NCI-H2081 treated with DMSO at 0.1 percent for 48 hours (cell line): ENCODE measurements at regions not wholly inside any gene's neighbourhood (a gene's known extent, or its start where the extent isn't known, plus 50 kb on each side); places are given as distances from the start of the nearest gene placed in this dataset.
"Not testable (repeated sequence)": the region's sequence is repeated elsewhere in the genome, so short reads cannot be mapped to it uniquely, and the experiment has no call there.

Experiments
- DNase-seq: peaks from one replicate; lab custom pipeline; 2025; lab: John Stamatoyannopoulos, UW

DNA sequence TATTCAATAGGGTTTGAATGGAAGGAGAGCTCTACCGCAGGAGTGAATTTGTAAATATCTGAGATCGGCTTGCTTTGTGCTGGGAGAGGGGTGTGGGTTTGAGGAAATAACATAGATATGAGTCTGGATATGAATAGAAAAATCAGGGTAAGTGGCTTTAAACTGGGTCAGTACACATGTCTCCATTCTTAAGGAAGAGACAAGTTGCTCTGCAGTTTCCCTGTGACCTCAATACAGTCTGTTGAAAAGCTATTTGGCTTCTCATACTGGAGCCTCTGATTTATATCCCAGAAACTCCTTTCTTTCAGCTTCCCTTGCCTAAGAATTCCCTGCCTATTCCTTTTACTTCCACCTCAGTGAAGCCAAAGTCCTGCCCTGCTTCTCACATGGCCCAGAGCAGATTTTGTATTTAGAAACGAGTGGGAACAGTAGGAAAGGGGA, 153.5 kb upstream of the ATF7IP start:
- DNase-seq = no peak

GRCh38 chr12:14213542-14213941, 151.9 kb upstream of the ATF7IP start:
- DNase-seq = no peak

DNA sequence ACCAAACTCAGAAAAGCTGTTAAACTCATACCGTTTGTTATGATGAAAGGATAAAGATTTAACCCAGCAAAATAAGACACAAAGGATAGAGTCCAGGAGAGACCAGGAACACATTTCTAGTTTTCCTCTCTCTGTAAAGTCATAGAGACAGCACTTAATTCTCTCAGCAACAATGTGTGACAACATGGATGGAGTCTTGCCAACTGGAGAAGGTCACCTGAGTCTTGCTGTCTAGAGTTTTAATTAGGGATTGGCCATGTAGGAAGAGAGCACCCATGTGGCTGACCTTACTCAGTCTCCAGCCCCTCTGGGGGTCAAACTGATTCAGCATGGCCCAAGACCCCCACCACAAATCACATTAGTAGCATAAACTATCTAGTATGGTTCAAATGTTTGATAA, 151.0 kb upstream of the ATF7IP start:
- no peak for DNase-seq

DNA sequence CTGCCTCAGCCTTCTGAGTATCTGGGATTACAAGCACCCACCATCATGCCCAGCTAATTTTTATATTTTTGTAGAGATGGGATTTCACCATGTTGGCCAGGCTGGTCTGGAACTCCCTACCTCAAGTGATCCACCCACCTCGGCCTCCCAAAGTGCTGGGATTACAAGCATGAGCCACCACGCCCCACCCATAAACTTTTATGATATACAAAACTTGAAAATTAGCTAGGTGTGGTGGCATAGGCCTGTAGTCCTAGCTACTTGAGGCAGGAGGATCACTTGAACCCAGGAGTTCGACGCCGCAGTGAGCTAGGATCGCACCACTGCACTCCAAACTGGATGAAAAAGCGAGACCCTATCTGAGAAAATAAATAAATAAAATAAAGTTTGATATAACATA, 149.5 kb upstream of the ATF7IP start:
- not testable (repeated sequence) for DNase-seq

GRCh38 chr12:14216405-14217294, 148.8 kb upstream of the ATF7IP start:
- no peak for DNase-seq

DNA sequence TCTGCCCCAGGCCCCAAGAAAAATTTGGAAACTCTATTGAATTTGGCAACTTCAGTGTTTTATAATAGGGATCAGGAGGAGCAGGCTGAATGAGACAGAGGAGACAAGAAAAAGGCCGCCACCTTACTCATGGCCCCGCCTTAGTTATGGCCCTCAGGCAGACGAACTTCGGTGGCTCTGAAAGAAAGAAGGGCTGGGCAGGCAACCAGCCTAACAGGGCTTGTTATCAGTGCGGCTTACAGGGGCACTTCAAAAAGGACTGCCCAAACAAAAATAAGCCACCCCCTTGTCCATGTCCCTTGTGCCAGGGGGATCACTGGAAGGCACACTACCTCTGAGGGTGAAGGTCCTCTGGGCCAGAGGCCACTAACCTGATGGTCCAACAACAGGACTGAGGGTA, 146.3 kb upstream of the ATF7IP start:
- DNase-seq = no peak

GRCh38 chr12:14219670-14220069, 145.8 kb upstream of the ATF7IP start:
- not testable (repeated sequence) for DNase-seq

GRCh38 chr12:14225064-14225463, 140.4 kb upstream of the ATF7IP start:
- DNase-seq = no peak

DNA sequence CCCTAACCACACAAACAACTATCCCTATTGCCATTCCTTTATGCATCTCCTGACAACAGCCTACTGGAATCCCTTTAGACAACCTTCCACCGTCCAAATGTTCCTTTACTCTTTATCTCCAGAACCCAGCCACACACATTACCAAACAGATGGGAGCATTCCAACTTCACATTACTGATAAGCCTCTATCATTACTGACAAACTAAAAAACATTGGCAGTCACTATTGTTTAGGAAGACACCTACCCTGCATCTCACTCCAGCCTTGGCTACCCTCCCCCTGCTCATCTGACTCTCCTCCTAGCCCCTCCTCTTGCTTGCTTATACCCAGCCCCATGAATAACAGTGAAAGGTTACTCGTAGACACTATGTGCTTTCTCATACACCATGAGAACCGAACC, 130.3 kb upstream of the ATF7IP start:
- DNase-seq = not testable (repeated sequence)

- not testable (repeated sequence) for DNase-seq
These were observed 128.8 kb upstream of the ATF7IP start for GRCh38 chr12:14236641-14237040.

GRCh38 chr12:14238221-14238792, 127.2 kb upstream of the ATF7IP start:
- DNase-seq = peak; percentile 7

- no peak for DNase-seq
These were observed 126.0 kb upstream of the ATF7IP start for GRCh38 chr12:14239350-14239934.

- no peak for DNase-seq
These were observed 125.3 kb upstream of the ATF7IP start for GRCh38 chr12:14239935-14240872.

GRCh38 chr12:14240873-14241220, 124.6 kb upstream of the ATF7IP start:
- DNase-seq = no peak

GRCh38 chr12:14242825-14243224, 122.7 kb upstream of the ATF7IP start:
- not testable (repeated sequence) for DNase-seq

DNA sequence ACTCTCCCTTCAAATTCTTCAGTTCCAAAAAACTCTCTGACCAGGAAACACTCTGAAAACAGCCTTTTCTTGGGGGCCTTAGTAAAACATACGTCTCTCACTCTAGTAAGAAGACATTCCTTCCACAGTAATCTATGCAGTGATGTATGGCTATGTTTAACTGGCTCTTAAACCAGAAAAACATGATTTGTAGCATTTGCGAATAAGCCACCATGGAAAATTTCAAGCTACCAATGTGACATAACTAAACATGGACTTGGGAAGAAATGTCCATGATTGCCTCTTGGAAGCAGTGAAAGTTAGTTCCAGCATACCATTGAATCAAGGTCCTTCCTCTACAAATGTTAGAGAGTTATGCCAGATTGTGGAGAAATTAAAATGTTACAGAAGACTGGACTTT, 121.5 kb upstream of the ATF7IP start:
- no peak for DNase-seq

GRCh38 chr12:14244876-14245669, 120.4 kb upstream of the ATF7IP start:
- no peak for DNase-seq

- no peak for DNase-seq
These were observed 118.3 kb upstream of the ATF7IP start for GRCh38 chr12:14247166-14247565.

GRCh38 chr12:14249368-14249767, 116.1 kb upstream of the ATF7IP start:
- no peak for DNase-seq

DNA sequence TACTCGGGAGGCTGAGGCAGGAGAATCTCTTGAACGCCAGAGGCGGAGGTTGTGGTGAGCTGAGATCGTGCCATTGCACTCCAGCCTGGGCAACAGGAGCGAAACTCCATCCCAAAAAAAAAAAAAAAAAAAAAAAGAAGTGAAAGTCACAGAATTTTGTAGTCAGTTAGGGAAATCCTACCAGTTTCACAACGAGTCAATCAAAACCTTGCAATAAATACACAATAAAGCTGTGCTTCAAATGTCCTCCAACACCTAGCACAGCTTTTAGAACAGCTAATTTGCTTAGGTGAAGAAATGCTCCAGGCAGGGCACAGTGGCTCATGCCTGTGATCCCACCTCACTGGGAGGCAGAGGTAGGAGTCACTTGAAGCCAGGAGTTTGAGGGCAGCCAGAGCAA, 112.8 kb upstream of the ATF7IP start:
- DNase-seq = no peak

DNA sequence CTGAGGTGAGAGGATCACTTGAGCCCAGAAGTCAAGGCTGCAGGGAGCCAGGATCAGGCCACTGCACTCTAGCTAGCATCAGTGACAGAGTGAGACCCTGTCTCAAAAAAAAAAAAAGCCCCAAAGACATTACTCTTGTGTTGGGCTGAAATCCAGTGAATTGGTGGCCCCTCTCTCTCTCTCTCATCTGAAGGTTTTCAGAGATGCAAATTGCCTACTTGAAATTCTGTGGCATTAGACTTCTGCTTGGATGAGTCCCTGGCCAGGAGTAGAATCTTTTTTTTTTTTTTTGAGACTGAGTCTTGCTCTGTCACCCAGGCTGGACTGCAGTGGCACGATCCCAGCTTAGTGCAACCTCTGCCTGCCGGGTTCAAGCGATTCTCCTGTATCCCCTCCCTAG, 112.0 kb upstream of the ATF7IP start:
- DNase-seq = no peak
